H1 (cell line): ENCODE measurements at regions not wholly inside any gene's neighbourhood (a gene's known extent, or its start where the extent isn't known, plus 50 kb on each side); places are given as distances from the start of the nearest gene placed in this dataset.

ENCODE experiments used
- CTCF ChIA-PET: fragments of 300-600 bp; sonication (Branson Sonifier 250); formaldehyde crosslinking; loops from one replicate; lab custom pipeline; 2021; ENCODE audit not compliant: partially characterized antibody; lab: Charles Lee
- POLR2A ChIA-PET: fragments of 300-600 bp; sonication (Branson Sonifier 250); formaldehyde crosslinking; loops from one replicate; lab custom pipeline; 2021; ENCODE audit warnings: inconsistent platforms; ENCODE audit not compliant: partially characterized antibody; lab: Charles Lee
- DNase-seq, 2 experiments: peaks; one replicate each; pipeline versions ENCODE4 v3.0.0 to v3.0.0-alpha.2; 2010 to 2022; ENCODE audit warnings: low spot score in 2 of 2, low read depth in 1 of 2, mixed read lengths in 1 of 2
- FAIRE-seq: peaks from 2 replicates; lab custom pipeline; 2011; peaks lifted over from hg19 to GRCh38; lab: Jason Lieb, UNC
- H2AFZ ChIP-seq: 2 replicates; pipeline ENCODE4 v1.8.1; 2012; ENCODE audit warnings: low read length, inconsistent platforms
- H2AK5ac ChIP-seq: 2 replicates; pipeline ENCODE4 v1.6.1; 2013; ENCODE audit warnings: low read depth, low read length
- H2BK120ac ChIP-seq: replicated peaks from 2 replicates; pipeline ENCODE3; 2013; ENCODE audit warnings: low read depth, low read length, inconsistent platforms
- H2BK12ac ChIP-seq: 2 replicates; pipeline ENCODE4 v1.6.1; 2013; ENCODE audit warnings: low read depth, low read length
- H2BK15ac ChIP-seq: 2 replicates; pipeline ENCODE4 v1.6.1; 2013; ENCODE audit warnings: low read length
- H2BK20ac ChIP-seq: 2 replicates; pipeline ENCODE4 v1.6.1; 2013; ENCODE audit warnings: low read length
- H2BK5ac ChIP-seq: 2 replicates; pipeline ENCODE4 v1.6.1; 2013; ENCODE audit warnings: low read depth, low read length
- H3K14ac ChIP-seq: 2 replicates; pipeline ENCODE4 v1.6.1; 2013; ENCODE audit warnings: inconsistent platforms; ENCODE audit not compliant: insufficient read length
- H3K18ac ChIP-seq: 2 replicates; pipeline ENCODE4 v1.6.1; 2013; ENCODE audit warnings: low read length; ENCODE audit errors: extremely low read depth
- H3K23ac ChIP-seq: 2 replicates; pipeline ENCODE4 v1.6.1; 2013; ENCODE audit warnings: inconsistent platforms; ENCODE audit not compliant: insufficient read length
- H3K23me2 ChIP-seq: 2 replicates; pipeline ENCODE4 v1.6.1; 2013; ENCODE audit warnings: low read depth, low read length
- H3K27ac ChIP-seq: 2 replicates; pipeline ENCODE4 v1.6.1; 2011; ENCODE audit warnings: low read depth, low read length, inconsistent platforms
- H3K27me3 ChIP-seq, 4 experiments: replicated peaks in 1 of 4; 1 replicate in 1 of 4; 2 replicates in 3 of 4; pipeline versions ENCODE4 v1.6.1 to v1.8.1; 2011 to 2013; ENCODE audit warnings: low read length in 3 of 4, mild to moderate bottlenecking in 3 of 4, inconsistent platforms in 2 of 4, mixed read lengths in 2 of 4, moderate library complexity in 1 of 4; ENCODE audit not compliant: control insufficient read depth in 3 of 4, insufficient read depth in 3 of 4; ENCODE audit errors: extremely low read depth in 1 of 4
- H3K36me3 ChIP-seq, 4 experiments: 2 replicates each; pipeline versions ENCODE4 v1.6.1 to v1.8.1; 2011 to 2013; ENCODE audit warnings: mild to moderate bottlenecking in 4 of 4, low read length in 3 of 4, moderate library complexity in 2 of 4, control low read depth in 1 of 4, inconsistent platforms in 1 of 4; ENCODE audit not compliant: insufficient read depth in 4 of 4, control insufficient read depth in 2 of 4
- H3K4ac ChIP-seq: replicated peaks from 2 replicates; pipeline ENCODE3; 2013; ENCODE audit warnings: low read length, low read depth, mixed read lengths, inconsistent platforms; ENCODE audit not compliant: insufficient read length
- H3K4me1 ChIP-seq, 4 experiments: replicated peaks in 1 of 4; 1 replicate in 1 of 4; 2 replicates in 3 of 4; pipeline versions ENCODE4 v1.6.1 to v1.8.1; 2011 to 2013; ENCODE audit warnings: low read length in 3 of 4, inconsistent platforms in 2 of 4, mixed read lengths in 1 of 4; ENCODE audit not compliant: insufficient read depth in 4 of 4, control insufficient read depth in 3 of 4
- H3K4me2 ChIP-seq, 2 experiments: 2 replicates each; pipeline versions ENCODE4 v1.6.1 to v1.8.1; 2011 to 2013; ENCODE audit warnings: low read depth in 2 of 2, low read length in 2 of 2, control low read depth in 1 of 2, inconsistent platforms in 1 of 2, mild to moderate bottlenecking in 1 of 2; ENCODE audit not compliant: insufficient read depth in 1 of 2
- H3K4me3 ChIP-seq, 4 experiments: fragments of 200-600, 300-600 bp in 1 of 4; sonication (generic), shearing (Covaris generic), sonication (Bioruptor Twin) in 1 of 4; 2 replicates each; pipeline versions ENCODE4 v1.5.1 to v1.8.1; 2011 to 2016; ENCODE audit warnings: low read length in 4 of 4, low read depth in 3 of 4, control low read depth in 2 of 4, inconsistent platforms in 2 of 4, mild to moderate bottlenecking in 2 of 4, mixed read lengths in 1 of 4, moderate library complexity in 1 of 4; ENCODE audit not compliant: insufficient read depth in 2 of 4; ENCODE audit errors: extremely low read depth in 1 of 4
- H3K56ac ChIP-seq: replicated peaks from 2 replicates; pipeline ENCODE3; 2013; ENCODE audit warnings: low read depth, mild to moderate bottlenecking, mixed read lengths, low read length, inconsistent platforms; ENCODE audit not compliant: insufficient read length
- H3K79me1 ChIP-seq: 2 replicates; pipeline ENCODE4 v1.6.1; 2013; ENCODE audit warnings: low read depth, low read length, control low read depth
- H3K79me2 ChIP-seq, 2 experiments: 2 replicates each; pipeline versions ENCODE4 v1.6.1 to v1.8.1; 2012 to 2013; ENCODE audit warnings: low read length in 2 of 2, mild to moderate bottlenecking in 2 of 2, inconsistent platforms in 1 of 2; ENCODE audit not compliant: insufficient read depth in 2 of 2, control insufficient read depth in 1 of 2
- H3K9ac ChIP-seq, 4 experiments: replicated peaks in 1 of 4; 1 replicate in 1 of 4; 2 replicates in 3 of 4; pipeline versions ENCODE4 v1.6.1 to v1.8.1; 2011 to 2013; ENCODE audit warnings: low read depth in 3 of 4, low read length in 3 of 4, control low read depth in 2 of 4, mild to moderate bottlenecking in 2 of 4, moderate library complexity in 2 of 4, inconsistent platforms in 1 of 4; ENCODE audit errors: extremely low read depth in 1 of 4
- H3K9me3 ChIP-seq, 2 experiments: 2 replicates each; pipeline versions ENCODE4 v1.6.1 to v1.8.1; 2012 to 2013; ENCODE audit warnings: mild to moderate bottlenecking in 2 of 2, moderate library complexity in 2 of 2, control low read depth in 1 of 2, inconsistent platforms in 1 of 2, low read depth in 1 of 2, low read length in 1 of 2, mixed read lengths in 1 of 2; ENCODE audit not compliant: insufficient read depth in 2 of 2
- H4K20me1 ChIP-seq, 2 experiments: replicated peaks in 1 of 2; 2 replicates each; pipeline versions ENCODE3 to v1.8.1; 2011 to 2013; ENCODE audit warnings: inconsistent platforms in 2 of 2, low read length in 2 of 2, mild to moderate bottlenecking in 1 of 2; ENCODE audit not compliant: insufficient read depth in 2 of 2, control insufficient read depth in 1 of 2
- H4K5ac ChIP-seq: 2 replicates; pipeline ENCODE4 v1.6.1; 2013; ENCODE audit warnings: low read length, low read depth, mixed read lengths, inconsistent platforms; ENCODE audit not compliant: insufficient read length
- H4K8ac ChIP-seq: 2 replicates; pipeline ENCODE4 v1.8.0; 2013; ENCODE audit warnings: mild to moderate bottlenecking, moderate library complexity, low read length, inconsistent platforms; ENCODE audit not compliant: insufficient read depth; ENCODE audit errors: extremely low read depth
- H4K91ac ChIP-seq: replicated peaks from 2 replicates; pipeline ENCODE3; 2013; ENCODE audit warnings: low read length, mixed read lengths, inconsistent platforms; ENCODE audit not compliant: insufficient read length
- PHF8 ChIP-seq: fragments of 200-600 bp; sonication (generic); conservative IDR thresholded peaks from 2 replicates; pipeline ENCODE4 v1.7.1; 2012; ENCODE audit warnings: low read depth, mild to moderate bottlenecking, inconsistent platforms, low read length, moderate library complexity
- WGBS, 2 experiments: shearing (Covaris generic) in 1 of 2; methylation state at CpG; one replicate each; pipeline versions ENCODE4 v1.1.6 to v1.1.7; 2013 to 2015; ENCODE audit warnings: low lambda C conversion rate in 2 of 2, mixed read lengths in 2 of 2, inconsistent platforms in 1 of 2, low coverage in 1 of 2, missing lambda C conversion rate in 1 of 2; ENCODE audit not compliant: insufficient replicate concordance in 2 of 2, insufficient coverage in 1 of 2, insufficient read length in 1 of 2; ENCODE audit errors: extremely low coverage in 1 of 2, missing lambda C conversion rate in 1 of 2; 5-methylcytosine and 5-hydroxymethylcytosine counted together
- TF ChIP-seq, protein P1 (sequence below): IDR thresholded peaks from 2 replicates; pipeline ENCODE4 v1.6.1; 2012; ENCODE audit warnings: inconsistent platforms

DNA sequence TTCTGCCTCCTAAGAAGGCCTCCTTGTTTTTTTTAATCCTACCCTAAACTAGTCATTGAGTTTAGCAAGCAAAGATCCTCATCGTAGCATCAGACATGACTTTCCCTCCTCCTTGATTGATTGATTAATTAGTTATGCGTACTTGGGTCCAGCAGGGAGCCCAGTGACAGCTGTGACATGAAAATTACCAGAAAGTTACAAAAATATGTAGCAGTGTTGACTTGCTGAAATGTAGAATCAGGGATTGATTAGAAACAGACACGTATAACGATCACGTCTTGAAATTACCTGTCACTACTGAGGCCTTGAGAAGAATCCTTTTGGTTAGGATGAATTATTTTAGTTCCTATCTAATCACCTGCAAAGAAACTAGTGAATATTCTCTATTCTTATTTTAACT lies 167.4 kb upstream of the MPPED2 start:
- Histone ChIP-seq H4K91ac (no peak overlapping the region), H2BK20ac (no peak overlapping the region), H3K56ac (no peak overlapping the region), H2BK5ac (no peak overlapping the region), H3K79me1 (no peaks in the 10 kb centered on the region), H2AK5ac (no peak overlapping the region), H3K4me3 (no peak overlapping the region), H3K18ac (no peak overlapping the region), H4K8ac (no peak overlapping the region), H3K27me3 (peaks cover 0 to 19% (median 7%) of the 10 kb centered on the region in 4 experiments; a peak in 5 of 7 replicates), H4K20me1 (no peaks in the 10 kb centered on the region), H3K4ac (no peak overlapping the region), H3K79me2 (no peaks in the 10 kb centered on the region), H4K5ac (no peak overlapping the region), H3K4me2 (no peak overlapping the region), H3K9me3 (no peaks in the 10 kb centered on the region), H3K36me3 (no peaks in the 10 kb centered on the region), H3K4me1 (peaks cover 0 to 11% (median 7%) of the 10 kb centered on the region in 4 experiments; a peak in 5 of 7 replicates), H3K23ac (no peak overlapping the region), H2AFZ (no peak overlapping the region), H3K27ac (no peak overlapping the region), H2BK15ac (no peak overlapping the region), H2BK12ac (no peak overlapping the region), H3K23me2 (no peaks in the 10 kb centered on the region), H3K9ac (no peak overlapping the region), H2BK120ac (no peak overlapping the region), H3K14ac (no peak overlapping the region)
- TF ChIP-seq PHF8, result no peak
- TF ChIP-seq, protein P1, sequence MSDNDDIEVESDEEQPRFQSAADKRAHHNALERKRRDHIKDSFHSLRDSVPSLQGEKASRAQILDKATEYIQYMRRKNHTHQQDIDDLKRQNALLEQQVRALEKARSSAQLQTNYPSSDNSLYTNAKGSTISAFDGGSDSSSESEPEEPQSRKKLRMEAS, result no peak
- FAIRE-seq (no peak), DNase-seq (no peak)
- ChIA-PET CTCF (no interaction called here), POLR2A (no interaction called here)
- 99% methylated on average over 5 of the region's 5 CpGs; no CpG with 5 or more reads in 1 of the 2 experiments for WGBS, 2 experiments
